ENCODE measurements at regions not wholly inside any gene's neighbourhood (a gene's known extent, or its start where the extent isn't known, plus 50 kb on each side); places are given as distances from the start of the nearest gene placed in this dataset.

DNA sequence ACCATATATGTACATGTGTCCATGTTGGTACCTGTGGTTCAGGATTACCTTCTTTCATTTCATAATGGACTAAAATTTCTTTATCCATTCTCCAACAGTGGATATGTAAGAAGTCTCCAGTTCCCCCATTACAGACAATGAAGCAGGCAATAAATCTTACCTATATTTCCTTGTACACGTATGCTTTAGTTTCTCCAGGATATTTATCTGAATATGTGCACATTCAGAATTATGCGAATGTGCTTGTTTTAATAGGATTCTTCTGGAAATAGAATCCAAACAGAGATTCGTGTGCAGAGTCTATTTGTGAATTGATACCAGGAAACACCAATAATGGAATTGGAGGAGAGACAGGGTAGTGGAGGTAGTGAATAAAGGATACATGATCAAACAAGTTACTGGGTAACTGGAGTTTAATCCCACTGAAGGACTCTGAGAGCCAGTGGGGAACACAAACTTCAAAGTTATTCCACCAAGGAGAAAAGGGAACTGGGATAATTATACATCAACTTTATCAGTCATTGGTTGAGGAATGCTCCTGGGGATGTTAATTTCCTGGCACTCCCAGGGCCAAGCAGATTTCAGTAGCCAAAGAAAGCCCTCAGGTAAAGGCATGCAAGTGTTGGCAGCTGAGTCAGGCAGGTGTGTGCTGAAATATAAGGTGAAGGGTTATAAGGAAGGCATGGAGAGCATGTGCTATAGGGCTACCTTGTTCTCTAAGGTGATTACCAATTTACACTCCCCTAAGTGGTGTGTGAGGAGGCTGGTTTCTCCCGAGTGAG is 374.9 kb upstream of the PBX1 start:
- no peak for TF ChIP-seq EGR1 (IDR thresholded peaks at IDR 0.05; ENCODE audit: low read depth)
- TF ChIP-seq, protein P1, sequence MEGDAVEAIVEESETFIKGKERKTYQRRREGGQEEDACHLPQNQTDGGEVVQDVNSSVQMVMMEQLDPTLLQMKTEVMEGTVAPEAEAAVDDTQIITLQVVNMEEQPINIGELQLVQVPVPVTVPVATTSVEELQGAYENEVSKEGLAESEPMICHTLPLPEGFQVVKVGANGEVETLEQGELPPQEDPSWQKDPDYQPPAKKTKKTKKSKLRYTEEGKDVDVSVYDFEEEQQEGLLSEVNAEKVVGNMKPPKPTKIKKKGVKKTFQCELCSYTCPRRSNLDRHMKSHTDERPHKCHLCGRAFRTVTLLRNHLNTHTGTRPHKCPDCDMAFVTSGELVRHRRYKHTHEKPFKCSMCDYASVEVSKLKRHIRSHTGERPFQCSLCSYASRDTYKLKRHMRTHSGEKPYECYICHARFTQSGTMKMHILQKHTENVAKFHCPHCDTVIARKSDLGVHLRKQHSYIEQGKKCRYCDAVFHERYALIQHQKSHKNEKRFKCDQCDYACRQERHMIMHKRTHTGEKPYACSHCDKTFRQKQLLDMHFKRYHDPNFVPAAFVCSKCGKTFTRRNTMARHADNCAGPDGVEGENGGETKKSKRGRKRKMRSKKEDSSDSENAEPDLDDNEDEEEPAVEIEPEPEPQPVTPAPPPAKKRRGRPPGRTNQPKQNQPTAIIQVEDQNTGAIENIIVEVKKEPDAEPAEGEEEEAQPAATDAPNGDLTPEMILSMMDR (IDR thresholded peaks at IDR 0.05 in 2 of 3, conservative IDR thresholded peaks at IDR 0.05 in 1 of 3; ENCODE audit: borderline replicate concordance in 1 of 3, insufficient read depth in 1 of 3, low read depth in 2 of 3, low read length in 2 of 3) = no peak

Data from HCT116 (cell line).